ENCODE measurements at regions not wholly inside any gene's neighbourhood (a gene's known extent, or its start where the extent isn't known, plus 50 kb on each side); places are given as distances from the start of the nearest gene placed in this dataset.
"Not testable (repeated sequence)": the region's sequence is repeated elsewhere in the genome, so short reads cannot be mapped to it uniquely, and the experiment has no call there.

GRCh38 chr4:4099610-4100009, 127.1 kb downstream of the OTOP1 start:
- not testable (repeated sequence) for TF ChIP-seq CTCF (conservative IDR thresholded peaks at IDR 0.05; ENCODE audit: low read length); EZH2phosphoT487 (IDR thresholded peaks at IDR 0.05; ENCODE audit: borderline replicate concordance)

Data from Loucy (cell line).